Left forelimb (tissue), 1 donor: ENCODE measurements at regions not wholly inside any gene's neighbourhood (a gene's known extent, or its start where the extent isn't known, plus 50 kb on each side); places are given as distances from the start of the nearest gene placed in this dataset.
"Not testable (repeated sequence)": the region's sequence is repeated elsewhere in the genome, so short reads cannot be mapped to it uniquely, and the experiment has no call there.

Source experiments
- DNase-seq: peaks from one replicate; pipeline ENCODE4 v3.0.0-alpha.2; 2018; ENCODE audit warnings: low spot score

- DNase-seq, result no peak
Measured at GRCh38 chr12:65684906-65685305, 139.4 kb upstream of the HMGA2 start.

- DNase-seq, result no peak
Measured at GRCh38 chr12:65685514-65685913, 138.8 kb upstream of the HMGA2 start.

GRCh38 chr12:65689508-65689907 is 134.8 kb upstream of the HMGA2 start:
- DNase-seq, result no peak

GRCh38 chr12:65690477-65690876 is 133.8 kb upstream of the HMGA2 start:
- DNase-seq, result no peak

- DNase-seq, result no peak
Measured at GRCh38 chr12:65694130-65694529, 130.2 kb upstream of the HMGA2 start.

GRCh38 chr12:65695113-65695865 is 129.0 kb upstream of the HMGA2 start:
- no peak for DNase-seq

- no peak for DNase-seq
Measured at GRCh38 chr12:65696227-65696626, 128.1 kb upstream of the HMGA2 start.

- no peak for DNase-seq
Measured at GRCh38 chr12:65699251-65699650, 125.0 kb upstream of the HMGA2 start.

GRCh38 chr12:65703176-65703575 is 121.1 kb upstream of the HMGA2 start:
- DNase-seq, result no peak

- no peak for DNase-seq
Measured at GRCh38 chr12:65705380-65705876, 118.9 kb upstream of the HMGA2 start.

- DNase-seq, result no peak
Measured at GRCh38 chr12:65707051-65707450, 117.2 kb upstream of the HMGA2 start.

GRCh38 chr12:65712260-65713004 is 111.9 kb upstream of the HMGA2 start:
- no peak for DNase-seq

- no peak for DNase-seq
Measured at GRCh38 chr12:65715961-65716360, 108.3 kb upstream of the HMGA2 start.

- no peak for DNase-seq
Measured at GRCh38 chr12:65720136-65721130, 103.8 kb upstream of the HMGA2 start.

- DNase-seq, result no peak
Measured at GRCh38 chr12:65721541-65722190, 102.6 kb upstream of the HMGA2 start.

- no peak for DNase-seq
Measured at GRCh38 chr12:65725376-65725775, 98.9 kb upstream of the HMGA2 start.

- no peak for DNase-seq
Measured at GRCh38 chr12:65728455-65728847, 95.8 kb upstream of the HMGA2 start.

GRCh38 chr12:65728848-65729793 is 95.2 kb upstream of the HMGA2 start:
- DNase-seq, result peak; percentile 70

GRCh38 chr12:65731771-65732170 is 92.5 kb upstream of the HMGA2 start:
- no peak for DNase-seq

- DNase-seq, result not testable (repeated sequence)
Measured at GRCh38 chr12:65733643-65734042, 90.6 kb upstream of the HMGA2 start.
